ENCODE measurements at regions not wholly inside any gene's neighbourhood (a gene's known extent, or its start where the extent isn't known, plus 50 kb on each side); places are given as distances from the start of the nearest gene placed in this dataset.

- TF ChIP-seq EZH2 (IDR thresholded peaks at IDR 0.05; ENCODE audit: borderline replicate concordance) (no peak), CTCF (IDR thresholded peaks at IDR 0.05; ENCODE audit: poor library complexity) (no peak), EZH2phosphoT487 (IDR thresholded peaks at IDR 0.05; ENCODE audit: low read depth, severe bottlenecking, unreplicated experiment) (no peak)
Observed at GRCh38 chr3:99402755-99403154, 235.6 kb upstream of the COL8A1 start.
